H1 (cell line): ENCODE measurements at regions not wholly inside any gene's neighbourhood (a gene's known extent, or its start where the extent isn't known, plus 50 kb on each side); places are given as distances from the start of the nearest gene placed in this dataset.

Experiments used
- CTCF ChIA-PET: fragments of 300-600 bp; sonication (Branson Sonifier 250); formaldehyde crosslinking; loops from one replicate; lab custom pipeline; 2021; ENCODE audit not compliant: partially characterized antibody; lab: Charles Lee
- POLR2A ChIA-PET: fragments of 300-600 bp; sonication (Branson Sonifier 250); formaldehyde crosslinking; loops from one replicate; lab custom pipeline; 2021; ENCODE audit warnings: inconsistent platforms; ENCODE audit not compliant: partially characterized antibody; lab: Charles Lee
- DNase-seq, 2 experiments: peaks; one replicate each; pipeline versions ENCODE4 v3.0.0 to v3.0.0-alpha.2; 2010 to 2022; ENCODE audit warnings: low spot score in 2 of 2, low read depth in 1 of 2, mixed read lengths in 1 of 2
- FAIRE-seq: peaks from 2 replicates; lab custom pipeline; 2011; peaks lifted over from hg19 to GRCh38; lab: Jason Lieb, UNC
- H2AFZ ChIP-seq: 2 replicates; pipeline ENCODE4 v1.8.1; 2012; ENCODE audit warnings: low read length, inconsistent platforms
- H2AK5ac ChIP-seq: 2 replicates; pipeline ENCODE4 v1.6.1; 2013; ENCODE audit warnings: low read depth, low read length
- H2BK120ac ChIP-seq: replicated peaks from 2 replicates; pipeline ENCODE3; 2013; ENCODE audit warnings: low read depth, low read length, inconsistent platforms
- H2BK12ac ChIP-seq: 2 replicates; pipeline ENCODE4 v1.6.1; 2013; ENCODE audit warnings: low read depth, low read length
- H2BK15ac ChIP-seq: 2 replicates; pipeline ENCODE4 v1.6.1; 2013; ENCODE audit warnings: low read length
- H2BK20ac ChIP-seq: 2 replicates; pipeline ENCODE4 v1.6.1; 2013; ENCODE audit warnings: low read length
- H2BK5ac ChIP-seq: 2 replicates; pipeline ENCODE4 v1.6.1; 2013; ENCODE audit warnings: low read depth, low read length
- H3K14ac ChIP-seq: 2 replicates; pipeline ENCODE4 v1.6.1; 2013; ENCODE audit warnings: inconsistent platforms; ENCODE audit not compliant: insufficient read length
- H3K18ac ChIP-seq: 2 replicates; pipeline ENCODE4 v1.6.1; 2013; ENCODE audit warnings: low read length; ENCODE audit errors: extremely low read depth
- H3K23ac ChIP-seq: 2 replicates; pipeline ENCODE4 v1.6.1; 2013; ENCODE audit warnings: inconsistent platforms; ENCODE audit not compliant: insufficient read length
- H3K23me2 ChIP-seq: 2 replicates; pipeline ENCODE4 v1.6.1; 2013; ENCODE audit warnings: low read depth, low read length
- H3K27ac ChIP-seq: 2 replicates; pipeline ENCODE4 v1.6.1; 2011; ENCODE audit warnings: low read depth, low read length, inconsistent platforms
- H3K27me3 ChIP-seq, 4 experiments: replicated peaks in 1 of 4; 1 replicate in 1 of 4; 2 replicates in 3 of 4; pipeline versions ENCODE4 v1.6.1 to v1.8.1; 2011 to 2013; ENCODE audit warnings: low read length in 3 of 4, mild to moderate bottlenecking in 3 of 4, inconsistent platforms in 2 of 4, mixed read lengths in 2 of 4, moderate library complexity in 1 of 4; ENCODE audit not compliant: control insufficient read depth in 3 of 4, insufficient read depth in 3 of 4; ENCODE audit errors: extremely low read depth in 1 of 4
- H3K36me3 ChIP-seq, 4 experiments: 2 replicates each; pipeline versions ENCODE4 v1.6.1 to v1.8.1; 2011 to 2013; ENCODE audit warnings: mild to moderate bottlenecking in 4 of 4, low read length in 3 of 4, moderate library complexity in 2 of 4, control low read depth in 1 of 4, inconsistent platforms in 1 of 4; ENCODE audit not compliant: insufficient read depth in 4 of 4, control insufficient read depth in 2 of 4
- H3K4ac ChIP-seq: replicated peaks from 2 replicates; pipeline ENCODE3; 2013; ENCODE audit warnings: low read length, low read depth, mixed read lengths, inconsistent platforms; ENCODE audit not compliant: insufficient read length
- H3K4me1 ChIP-seq, 4 experiments: replicated peaks in 1 of 4; 1 replicate in 1 of 4; 2 replicates in 3 of 4; pipeline versions ENCODE4 v1.6.1 to v1.8.1; 2011 to 2013; ENCODE audit warnings: low read length in 3 of 4, inconsistent platforms in 2 of 4, mixed read lengths in 1 of 4; ENCODE audit not compliant: insufficient read depth in 4 of 4, control insufficient read depth in 3 of 4
- H3K4me2 ChIP-seq, 2 experiments: 2 replicates each; pipeline versions ENCODE4 v1.6.1 to v1.8.1; 2011 to 2013; ENCODE audit warnings: low read depth in 2 of 2, low read length in 2 of 2, control low read depth in 1 of 2, inconsistent platforms in 1 of 2, mild to moderate bottlenecking in 1 of 2; ENCODE audit not compliant: insufficient read depth in 1 of 2
- H3K4me3 ChIP-seq, 4 experiments: fragments of 200-600, 300-600 bp in 1 of 4; sonication (generic), shearing (Covaris generic), sonication (Bioruptor Twin) in 1 of 4; 2 replicates each; pipeline versions ENCODE4 v1.5.1 to v1.8.1; 2011 to 2016; ENCODE audit warnings: low read length in 4 of 4, low read depth in 3 of 4, control low read depth in 2 of 4, inconsistent platforms in 2 of 4, mild to moderate bottlenecking in 2 of 4, mixed read lengths in 1 of 4, moderate library complexity in 1 of 4; ENCODE audit not compliant: insufficient read depth in 2 of 4; ENCODE audit errors: extremely low read depth in 1 of 4
- H3K56ac ChIP-seq: replicated peaks from 2 replicates; pipeline ENCODE3; 2013; ENCODE audit warnings: low read depth, mild to moderate bottlenecking, mixed read lengths, low read length, inconsistent platforms; ENCODE audit not compliant: insufficient read length
- H3K79me1 ChIP-seq: 2 replicates; pipeline ENCODE4 v1.6.1; 2013; ENCODE audit warnings: low read depth, low read length, control low read depth
- H3K79me2 ChIP-seq, 2 experiments: 2 replicates each; pipeline versions ENCODE4 v1.6.1 to v1.8.1; 2012 to 2013; ENCODE audit warnings: low read length in 2 of 2, mild to moderate bottlenecking in 2 of 2, inconsistent platforms in 1 of 2; ENCODE audit not compliant: insufficient read depth in 2 of 2, control insufficient read depth in 1 of 2
- H3K9ac ChIP-seq, 4 experiments: replicated peaks in 1 of 4; 1 replicate in 1 of 4; 2 replicates in 3 of 4; pipeline versions ENCODE4 v1.6.1 to v1.8.1; 2011 to 2013; ENCODE audit warnings: low read depth in 3 of 4, low read length in 3 of 4, control low read depth in 2 of 4, mild to moderate bottlenecking in 2 of 4, moderate library complexity in 2 of 4, inconsistent platforms in 1 of 4; ENCODE audit errors: extremely low read depth in 1 of 4
- H3K9me3 ChIP-seq, 2 experiments: 2 replicates each; pipeline versions ENCODE4 v1.6.1 to v1.8.1; 2012 to 2013; ENCODE audit warnings: mild to moderate bottlenecking in 2 of 2, moderate library complexity in 2 of 2, control low read depth in 1 of 2, inconsistent platforms in 1 of 2, low read depth in 1 of 2, low read length in 1 of 2, mixed read lengths in 1 of 2; ENCODE audit not compliant: insufficient read depth in 2 of 2
- H4K20me1 ChIP-seq, 2 experiments: replicated peaks in 1 of 2; 2 replicates each; pipeline versions ENCODE3 to v1.8.1; 2011 to 2013; ENCODE audit warnings: inconsistent platforms in 2 of 2, low read length in 2 of 2, mild to moderate bottlenecking in 1 of 2; ENCODE audit not compliant: insufficient read depth in 2 of 2, control insufficient read depth in 1 of 2
- H4K5ac ChIP-seq: 2 replicates; pipeline ENCODE4 v1.6.1; 2013; ENCODE audit warnings: low read length, low read depth, mixed read lengths, inconsistent platforms; ENCODE audit not compliant: insufficient read length
- H4K8ac ChIP-seq: 2 replicates; pipeline ENCODE4 v1.8.0; 2013; ENCODE audit warnings: mild to moderate bottlenecking, moderate library complexity, low read length, inconsistent platforms; ENCODE audit not compliant: insufficient read depth; ENCODE audit errors: extremely low read depth
- H4K91ac ChIP-seq: replicated peaks from 2 replicates; pipeline ENCODE3; 2013; ENCODE audit warnings: low read length, mixed read lengths, inconsistent platforms; ENCODE audit not compliant: insufficient read length
- CBX5 ChIP-seq: fragments of 300-800, 300-1000 bp; sonication (generic); IDR thresholded peaks from 2 replicates; pipeline ENCODE4 v1.7.1; 2016; ENCODE audit warnings: antibody characterized with exemption, low read length, low read depth
- CEBPB ChIP-seq: IDR thresholded peaks from 2 replicates; pipeline ENCODE4 v1.6.1; 2012; ENCODE audit warnings: low read depth, low read length
- CHD1 ChIP-seq: IDR thresholded peaks from 2 replicates; pipeline ENCODE4 v1.6.1; 2012; ENCODE audit warnings: low read depth, low read length, improper control_type of control experiment
- CHD2 ChIP-seq: IDR thresholded peaks from 2 replicates; pipeline ENCODE4 v1.6.1; 2012; ENCODE audit warnings: low read length, improper control_type of control experiment
- FOSL1 ChIP-seq: IDR thresholded peaks from 2 replicates; pipeline ENCODE4 v1.6.1; 2011; ENCODE audit warnings: mild to moderate bottlenecking, low read depth, low read length, moderate library complexity; ENCODE audit not compliant: insufficient read depth
- GABPA ChIP-seq: IDR thresholded peaks from 2 replicates; pipeline ENCODE4 v1.6.1; 2011; ENCODE audit warnings: mild to moderate bottlenecking, low read length, moderate library complexity, borderline replicate concordance; ENCODE audit not compliant: insufficient read depth
- HDAC6 ChIP-seq: IDR thresholded peaks from one replicate; pipeline ENCODE4 v1.7.1; 2012; ENCODE audit warnings: low read depth, mild to moderate bottlenecking, inconsistent platforms, low read length, moderate library complexity
- KDM4A ChIP-seq: IDR thresholded peaks from one replicate; pipeline ENCODE4 v1.7.1; 2012; ENCODE audit warnings: low read depth, mild to moderate bottlenecking, moderate library complexity, low read length, inconsistent platforms; ENCODE audit not compliant: severe bottlenecking
- KDM5A ChIP-seq: fragments of 200-600 bp; IDR thresholded peaks from 2 replicates; pipeline ENCODE4 v1.7.1; 2012; ENCODE audit warnings: mild to moderate bottlenecking, low read length, inconsistent platforms, mixed read lengths
- NRF1 ChIP-seq: IDR thresholded peaks from 2 replicates; pipeline ENCODE4 v1.6.1; 2011; ENCODE audit warnings: mild to moderate bottlenecking, low read depth, low read length, improper control_type of control experiment
- RXRA ChIP-seq: IDR thresholded peaks from 2 replicates; pipeline ENCODE4 v1.6.1; 2011; ENCODE audit warnings: low read depth, mild to moderate bottlenecking, low read length, moderate library complexity; ENCODE audit not compliant: insufficient read depth
- SIX5 ChIP-seq: IDR thresholded peaks from 2 replicates; pipeline ENCODE4 v1.6.1; 2011; ENCODE audit warnings: mild to moderate bottlenecking, low read depth, low read length
- SP4 ChIP-seq: IDR thresholded peaks from 2 replicates; pipeline ENCODE4 v1.6.1; 2012; ENCODE audit warnings: low read length, inconsistent platforms
- SUZ12 ChIP-seq: fragments of 200-600 bp; sonication (generic); IDR thresholded peaks from 2 replicates; pipeline ENCODE4 v1.6.1; 2012; ENCODE audit warnings: mild to moderate bottlenecking, inconsistent platforms, low read length, moderate library complexity, mixed read lengths
- TBP ChIP-seq: IDR thresholded peaks from 2 replicates; pipeline ENCODE4 v1.6.1; 2011; ENCODE audit warnings: low read depth, low read length, improper control_type of control experiment
- TEAD4 ChIP-seq: IDR thresholded peaks from 2 replicates; pipeline ENCODE4 v1.6.1; 2012; ENCODE audit warnings: low read depth, low read length, inconsistent platforms, mixed read lengths
- USF2 ChIP-seq: IDR thresholded peaks from 2 replicates; pipeline ENCODE4 v1.6.1; 2011; ENCODE audit warnings: low read length, improper control_type of control experiment

GRCh38 chr13:40052954-40053353 is 397.5 kb downstream of the COG6 start:
- Histone ChIP-seq H3K79me1 (no peaks in the 10 kb centered on the region), H3K4ac (no peak overlapping the region), H2BK12ac (no peak overlapping the region), H3K18ac (no peak overlapping the region), H3K23me2 (no peaks in the 10 kb centered on the region), H3K4me3 (no peak overlapping the region), H2BK5ac (no peak overlapping the region), H3K4me2 (no peak overlapping the region), H4K20me1 (no peaks in the 10 kb centered on the region), H3K23ac (no peak overlapping the region), H4K5ac (no peak overlapping the region), H4K8ac (no peak overlapping the region), H3K79me2 (no peaks in the 10 kb centered on the region), H2BK120ac (no peak overlapping the region), H3K36me3 (no peaks in the 10 kb centered on the region), H3K9me3 (no peaks in the 10 kb centered on the region), H4K91ac (no peak overlapping the region), H2AFZ (no peak overlapping the region), H2BK15ac (no peak overlapping the region)
- POLR2A ChIA-PET, result no interaction called here
- no peak for FAIRE-seq
- no peak for TF ChIP-seq KDM5A
- no peak for TF ChIP-seq KDM4A
- no peak for TF ChIP-seq SIX5
- TF ChIP-seq CHD1, result no peak
- no peak for TF ChIP-seq GABPA
- TF ChIP-seq CEBPB, result no peak
- no peak for TF ChIP-seq SP4
- no peak for TF ChIP-seq SUZ12
- no peak for TF ChIP-seq NRF1
- no peak for TF ChIP-seq RXRA
- TF ChIP-seq FOSL1, result no peak
- no peak for TF ChIP-seq HDAC6
- no peak for TF ChIP-seq CHD2
- TF ChIP-seq TEAD4, result no peak
- TF ChIP-seq CBX5, result no peak
- no peak for TF ChIP-seq TBP
- no peak for TF ChIP-seq USF2
- TF ChIP-seq, all 59 proteins: peak for 0
- H2BK20ac ChIP-seq, result no peak overlapping the region
- no peaks in the 10 kb centered on the region for H3K27me3 ChIP-seq
- CTCF ChIA-PET, result interaction anchor here (1.4 to 1.8 kb wide), 2 partner anchors 8 to 16 kb away, joined by 3 to 9 read pairs; no protein-coding TSS in a partner anchor
- no peak for DNase-seq
- H3K27ac ChIP-seq, result no peak overlapping the region
- peaks cover 0 to 4% (median 0%) of the 10 kb centered on the region in 4 experiments; a peak in 1 of 7 replicates for H3K4me1 ChIP-seq
- H3K14ac ChIP-seq, result no peak overlapping the region
- H3K9ac ChIP-seq, result no peak overlapping the region
- no peak overlapping the region for H3K56ac ChIP-seq
- no peak overlapping the region for H2AK5ac ChIP-seq
